ENCODE measurements at regions not wholly inside any gene's neighbourhood (a gene's known extent, or its start where the extent isn't known, plus 50 kb on each side); places are given as distances from the start of the nearest gene placed in this dataset.

DNA sequence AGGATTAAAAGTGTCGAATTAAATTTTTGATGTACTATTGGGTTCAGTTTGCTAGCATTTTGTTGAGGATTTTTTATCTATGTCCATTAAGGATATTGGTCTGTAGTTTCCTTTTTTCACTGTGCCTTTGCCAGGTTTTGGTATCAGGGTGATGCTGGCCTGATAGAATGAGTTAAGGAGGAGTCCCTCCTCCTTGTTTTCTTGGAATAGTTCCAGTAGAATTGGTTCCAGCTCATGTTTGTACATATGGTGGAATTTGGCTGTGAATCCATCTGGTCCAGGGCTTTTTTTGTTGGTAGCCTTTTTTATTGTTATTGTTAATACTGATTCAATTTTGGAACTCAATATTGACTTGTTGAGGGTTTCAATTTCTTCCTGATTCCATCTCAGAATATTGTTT lies 141.8 kb downstream of the SIM1 start:
- Histone ChIP-seq H3K4me1 (ENCODE audit: control insufficient read depth in 2 of 2, insufficient read depth in 1 of 2, low read depth in 1 of 2, low read length in 2 of 2) (no peaks in the 10 kb centered on the region), H3K14ac (ENCODE audit: low read length) (no peak overlapping the region), H2AK5ac (ENCODE audit: low read depth, low read length) (no peak overlapping the region), H4K91ac (ENCODE audit: low read depth, low read length, poor library complexity) (no peak overlapping the region), H4K8ac (ENCODE audit: low read depth, low read length) (no peak overlapping the region), H3K4me3 (ENCODE audit: low read length in 2 of 2) (no peak overlapping the region), H2BK5ac (ENCODE audit: low read length) (no peak overlapping the region), H2BK15ac (ENCODE audit: low read length) (no peak overlapping the region), H3K79me1 (ENCODE audit: low read depth, low read length) (no peaks in the 10 kb centered on the region), H3K4ac (ENCODE audit: low read length) (no peak overlapping the region), H3K4me2 (ENCODE audit: insufficient read depth, low read length, poor library complexity, severe bottlenecking) (no peak overlapping the region), H3K9ac (ENCODE audit: low read depth, low read length, poor library complexity) (no peak overlapping the region), H2AFZ (ENCODE audit: low read length) (no peak overlapping the region), H3K27ac (replicated peaks; ENCODE audit: low read length) (no peak overlapping the region), H2BK120ac (ENCODE audit: low read depth, low read length) (no peak overlapping the region), H3K18ac (ENCODE audit: low read length) (no peak overlapping the region), H3K23ac (ENCODE audit: low read depth, low read length, poor library complexity) (no peak overlapping the region), H3K27me3 (ENCODE audit: control insufficient read depth in 3 of 3, insufficient read depth in 3 of 3, low read depth in 1 of 3, low read length in 3 of 3) (no peaks in the 10 kb centered on the region), H3K9me3 (replicated peaks in 1 of 2; ENCODE audit: control insufficient read depth in 2 of 2, insufficient read depth in 1 of 2, low read depth in 1 of 2, low read length in 2 of 2) (no peaks in the 10 kb centered on the region), H3K36me3 (replicated peaks in 1 of 2; ENCODE audit: control insufficient read depth in 2 of 2, insufficient read depth in 2 of 2, low read length in 2 of 2) (no peaks in the 10 kb centered on the region), H2BK12ac (ENCODE audit: low read length) (no peak overlapping the region)
- no peak for DNase-seq (ENCODE audit: low spot score)
- WGBS, 2 donors (ENCODE audit: extremely low coverage in 2 of 2, insufficient read length in 2 of 2, insufficient replicate concordance in 1 of 2): no CpG with 5 or more reads among the region's 1 CpG

DNA sequence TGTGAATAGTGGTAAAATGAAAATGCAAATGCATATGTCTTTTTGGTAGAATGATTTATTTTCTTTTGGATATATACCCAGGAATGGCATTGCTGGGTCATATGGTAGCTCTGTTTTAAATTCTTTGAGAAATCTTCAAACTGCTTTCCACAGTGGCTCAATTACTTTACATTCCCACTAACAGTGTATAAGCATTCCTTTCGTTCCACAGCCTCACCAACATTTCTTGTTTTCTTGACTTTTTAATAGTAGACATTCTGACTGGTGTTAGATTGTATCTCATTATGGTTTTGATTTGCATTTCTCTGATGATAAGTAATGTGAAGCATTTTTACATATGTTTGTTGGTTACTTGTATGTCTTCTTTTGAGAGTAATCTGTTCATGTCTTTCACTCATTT lies 144.0 kb downstream of the SIM1 start:
- Histone ChIP-seq H3K14ac (ENCODE audit: low read length) (no peak overlapping the region), H3K4me1 (ENCODE audit: control insufficient read depth in 2 of 2, insufficient read depth in 1 of 2, low read depth in 1 of 2, low read length in 2 of 2) (no peaks in the 10 kb centered on the region), H2AFZ (ENCODE audit: low read length) (no peak overlapping the region), H3K4me2 (ENCODE audit: insufficient read depth, low read length, poor library complexity, severe bottlenecking) (no peak overlapping the region), H3K27ac (replicated peaks; ENCODE audit: low read length) (no peak overlapping the region), H3K36me3 (replicated peaks in 1 of 2; ENCODE audit: control insufficient read depth in 2 of 2, insufficient read depth in 2 of 2, low read length in 2 of 2) (no peaks in the 10 kb centered on the region), H3K27me3 (ENCODE audit: control insufficient read depth in 3 of 3, insufficient read depth in 3 of 3, low read depth in 1 of 3, low read length in 3 of 3) (no peaks in the 10 kb centered on the region), H2AK5ac (ENCODE audit: low read depth, low read length) (no peak overlapping the region), H3K18ac (ENCODE audit: low read length) (no peak overlapping the region), H2BK15ac (ENCODE audit: low read length) (no peak overlapping the region), H3K9me3 (replicated peaks in 1 of 2; ENCODE audit: control insufficient read depth in 2 of 2, insufficient read depth in 1 of 2, low read depth in 1 of 2, low read length in 2 of 2) (no peaks in the 10 kb centered on the region), H2BK120ac (ENCODE audit: low read depth, low read length) (no peak overlapping the region), H2BK12ac (ENCODE audit: low read length) (no peak overlapping the region), H4K8ac (ENCODE audit: low read depth, low read length) (no peak overlapping the region), H3K9ac (ENCODE audit: low read depth, low read length, poor library complexity) (no peak overlapping the region), H3K4me3 (ENCODE audit: low read length in 2 of 2) (no peak overlapping the region), H3K23ac (ENCODE audit: low read depth, low read length, poor library complexity) (no peak overlapping the region), H3K4ac (ENCODE audit: low read length) (no peak overlapping the region), H3K79me1 (ENCODE audit: low read depth, low read length) (no peaks in the 10 kb centered on the region), H2BK5ac (ENCODE audit: low read length) (no peak overlapping the region), H4K91ac (ENCODE audit: low read depth, low read length, poor library complexity) (no peak overlapping the region)
- no CpG with 5 or more reads among the region's 1 CpG for WGBS, 2 donors (ENCODE audit: extremely low coverage in 2 of 2, insufficient read length in 2 of 2, insufficient replicate concordance in 1 of 2)
- no peak for DNase-seq (ENCODE audit: low spot score)

DNA sequence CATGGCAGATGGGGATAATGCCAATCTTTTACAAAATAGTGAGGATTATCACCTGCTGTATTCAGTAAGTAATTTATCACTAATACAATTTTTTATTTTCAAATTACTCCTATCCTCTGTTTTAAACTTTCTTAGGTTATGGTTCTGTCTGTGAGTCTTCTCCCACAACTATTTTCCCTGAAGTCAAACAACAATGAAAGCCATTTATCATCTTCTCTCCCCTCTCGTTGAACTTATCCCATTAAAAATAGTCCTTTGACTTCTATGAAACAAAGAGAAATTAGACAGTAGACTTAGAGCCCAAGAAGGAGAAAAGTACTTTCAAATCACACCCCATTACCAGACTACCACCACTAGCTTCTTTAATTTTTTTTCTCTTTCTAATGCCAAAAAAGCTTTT lies 147.7 kb downstream of the SIM1 start:
- no peak overlapping the region for H2AK5ac ChIP-seq (ENCODE audit: low read depth, low read length)
- H2BK5ac ChIP-seq (ENCODE audit: low read length): no peak overlapping the region
- no peak overlapping the region for H2BK15ac ChIP-seq (ENCODE audit: low read length)
- no peak overlapping the region for H3K4me2 ChIP-seq (ENCODE audit: insufficient read depth, low read length, poor library complexity, severe bottlenecking)
- no peaks in the 10 kb centered on the region for H3K9me3 ChIP-seq (replicated peaks in 1 of 2; ENCODE audit: control insufficient read depth in 2 of 2, insufficient read depth in 1 of 2, low read depth in 1 of 2, low read length in 2 of 2)
- H3K27me3 ChIP-seq (ENCODE audit: control insufficient read depth in 3 of 3, insufficient read depth in 3 of 3, low read depth in 1 of 3, low read length in 3 of 3): no peaks in the 10 kb centered on the region
- no peak overlapping the region for H3K4ac ChIP-seq (ENCODE audit: low read length)
- no peak overlapping the region for H4K91ac ChIP-seq (ENCODE audit: low read depth, low read length, poor library complexity)
- H2BK120ac ChIP-seq (ENCODE audit: low read depth, low read length): no peak overlapping the region
- no peak overlapping the region for H4K8ac ChIP-seq (ENCODE audit: low read depth, low read length)
- no peak overlapping the region for H3K14ac ChIP-seq (ENCODE audit: low read length)
- no peak overlapping the region for H3K27ac ChIP-seq (replicated peaks; ENCODE audit: low read length)
- H3K23ac ChIP-seq (ENCODE audit: low read depth, low read length, poor library complexity): no peak overlapping the region
- H2AFZ ChIP-seq (ENCODE audit: low read length): no peak overlapping the region
- H3K4me3 ChIP-seq (ENCODE audit: low read length in 2 of 2): no peak overlapping the region
- H3K9ac ChIP-seq (ENCODE audit: low read depth, low read length, poor library complexity): no peak overlapping the region
- DNase-seq (ENCODE audit: low spot score): no peak
- no CpG with 5 or more reads among the region's 1 CpG for WGBS, 2 donors (ENCODE audit: extremely low coverage in 2 of 2, insufficient read length in 2 of 2, insufficient replicate concordance in 1 of 2)
- H3K4me1 ChIP-seq (ENCODE audit: control insufficient read depth in 2 of 2, insufficient read depth in 1 of 2, low read depth in 1 of 2, low read length in 2 of 2): no peaks in the 10 kb centered on the region
- no peak overlapping the region for H2BK12ac ChIP-seq (ENCODE audit: low read length)
- no peaks in the 10 kb centered on the region for H3K79me1 ChIP-seq (ENCODE audit: low read depth, low read length)
- no peak overlapping the region for H3K18ac ChIP-seq (ENCODE audit: low read length)
- no peaks in the 10 kb centered on the region for H3K36me3 ChIP-seq (replicated peaks in 1 of 2; ENCODE audit: control insufficient read depth in 2 of 2, insufficient read depth in 2 of 2, low read length in 2 of 2)

DNA sequence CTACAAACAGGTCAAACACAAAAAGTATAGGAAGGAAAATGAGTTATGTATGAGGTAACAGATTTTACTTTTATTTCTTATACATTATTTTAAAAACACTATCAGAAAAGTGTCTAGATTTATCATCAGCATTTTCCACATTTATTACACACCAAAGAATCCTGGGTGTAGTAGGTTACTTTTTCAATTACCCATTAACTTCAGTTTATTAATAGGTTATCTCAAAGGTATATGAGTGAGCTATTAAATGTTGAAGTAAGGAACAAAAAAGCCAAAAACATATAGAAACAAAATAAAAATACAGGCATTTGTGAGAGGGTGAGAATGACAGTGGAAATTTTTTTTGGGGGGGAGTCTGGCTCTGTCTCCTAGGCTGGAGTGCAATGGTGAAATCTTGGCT lies 150.5 kb downstream of the SIM1 start:
- H3K9ac ChIP-seq (ENCODE audit: low read depth, low read length, poor library complexity): no peak overlapping the region
- H3K79me1 ChIP-seq (ENCODE audit: low read depth, low read length): no peaks in the 10 kb centered on the region
- no peak overlapping the region for H2AFZ ChIP-seq (ENCODE audit: low read length)
- no peaks in the 10 kb centered on the region for H3K27me3 ChIP-seq (ENCODE audit: control insufficient read depth in 3 of 3, insufficient read depth in 3 of 3, low read depth in 1 of 3, low read length in 3 of 3)
- H4K91ac ChIP-seq (ENCODE audit: low read depth, low read length, poor library complexity): no peak overlapping the region
- H3K4ac ChIP-seq (ENCODE audit: low read length): no peak overlapping the region
- no peak overlapping the region for H3K4me3 ChIP-seq (ENCODE audit: low read length in 2 of 2)
- no peak for DNase-seq (ENCODE audit: low spot score)
- no peak overlapping the region for H2AK5ac ChIP-seq (ENCODE audit: low read depth, low read length)
- no peaks in the 10 kb centered on the region for H3K9me3 ChIP-seq (replicated peaks in 1 of 2; ENCODE audit: control insufficient read depth in 2 of 2, insufficient read depth in 1 of 2, low read depth in 1 of 2, low read length in 2 of 2)
- H3K14ac ChIP-seq (ENCODE audit: low read length): no peak overlapping the region
- H3K18ac ChIP-seq (ENCODE audit: low read length): no peak overlapping the region
- no peak overlapping the region for H2BK120ac ChIP-seq (ENCODE audit: low read depth, low read length)
- H3K36me3 ChIP-seq (replicated peaks in 1 of 2; ENCODE audit: control insufficient read depth in 2 of 2, insufficient read depth in 2 of 2, low read length in 2 of 2): no peaks in the 10 kb centered on the region
- H2BK12ac ChIP-seq (ENCODE audit: low read length): no peak overlapping the region
- H2BK15ac ChIP-seq (ENCODE audit: low read length): no peak overlapping the region
- no peak overlapping the region for H3K23ac ChIP-seq (ENCODE audit: low read depth, low read length, poor library complexity)
- no peak overlapping the region for H4K8ac ChIP-seq (ENCODE audit: low read depth, low read length)
- H3K4me1 ChIP-seq (ENCODE audit: control insufficient read depth in 2 of 2, insufficient read depth in 1 of 2, low read depth in 1 of 2, low read length in 2 of 2): no peaks in the 10 kb centered on the region
- H3K4me2 ChIP-seq (ENCODE audit: insufficient read depth, low read length, poor library complexity, severe bottlenecking): no peak overlapping the region
- no peak overlapping the region for H2BK5ac ChIP-seq (ENCODE audit: low read length)
- H3K27ac ChIP-seq (replicated peaks; ENCODE audit: low read length): no peak overlapping the region

Data from neuronal stem cell (in vitro differentiated cells).